Activated naive CD4-positive, alpha-beta T cell treated with anti-CD3 and anti-CD28 coated beads, Interleukin-2, amount 50 U/mL, for 72 hours (primary cell): ENCODE measurements at regions not wholly inside any gene's neighbourhood (a gene's known extent, or its start where the extent isn't known, plus 50 kb on each side); places are given as distances from the start of the nearest gene placed in this dataset.

Source experiments
- ATAC-seq, 2 donors: fragments of 150-1000 bp; cut with Tn5 transposase; 2 replicates each; pipeline ENCODE4 v1.10.0; 2021; ENCODE audit warnings: mild to moderate bottlenecking in 2 of 2, moderate library complexity in 2 of 2
- DNase-seq, 2 donors: peaks; one replicate each; pipeline ENCODE4 v3.0.0; 2021 to 2022; ENCODE audit warnings: low spot score in 2 of 2
- H3K27ac Mint-ChIP-seq, 2 donors: one replicate each; pipeline ENCODE4 v1.8.0; 2022; ENCODE audit warnings: mild to moderate bottlenecking in 2 of 2, mixed read lengths in 2 of 2
- H3K36me3 Mint-ChIP-seq, 2 donors: one replicate each; pipeline ENCODE4 v1.8.0; 2022; ENCODE audit warnings: mixed read lengths in 2 of 2
- H3K9me3 Mint-ChIP-seq, 2 donors: one replicate each; pipeline ENCODE4 v1.8.0; 2022; ENCODE audit warnings: mixed read lengths in 2 of 2

DNA sequence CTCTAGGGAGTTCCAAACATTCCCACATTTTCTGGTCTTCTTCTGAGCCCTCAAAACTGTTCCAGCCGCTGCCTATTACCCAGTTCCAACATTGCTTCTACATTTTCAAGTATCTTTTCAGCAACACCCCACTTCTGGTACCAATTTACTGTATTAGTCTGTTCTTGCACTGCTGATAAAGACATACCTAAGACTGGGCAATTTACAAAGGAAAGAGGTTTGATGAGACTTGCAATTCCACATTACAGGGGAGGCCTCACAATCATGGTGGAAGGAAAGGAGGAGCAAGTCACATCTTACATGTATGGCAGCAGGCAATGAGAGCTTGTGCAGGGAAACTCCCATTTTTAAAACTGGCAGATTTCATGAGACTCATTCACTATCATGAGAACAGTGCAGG, 629.1 kb upstream of the NR2F2 start:
- Mint-ChIP-seq H3K36me3 (peaks cover 25 to 30% of the 10 kb centered on the region in 2 donors), H3K27ac (no peak overlapping the region), H3K9me3 (peaks cover 29 to 32% of the 10 kb centered on the region in 2 donors)
- ATAC-seq (no peak), DNase-seq (no peak)

DNA sequence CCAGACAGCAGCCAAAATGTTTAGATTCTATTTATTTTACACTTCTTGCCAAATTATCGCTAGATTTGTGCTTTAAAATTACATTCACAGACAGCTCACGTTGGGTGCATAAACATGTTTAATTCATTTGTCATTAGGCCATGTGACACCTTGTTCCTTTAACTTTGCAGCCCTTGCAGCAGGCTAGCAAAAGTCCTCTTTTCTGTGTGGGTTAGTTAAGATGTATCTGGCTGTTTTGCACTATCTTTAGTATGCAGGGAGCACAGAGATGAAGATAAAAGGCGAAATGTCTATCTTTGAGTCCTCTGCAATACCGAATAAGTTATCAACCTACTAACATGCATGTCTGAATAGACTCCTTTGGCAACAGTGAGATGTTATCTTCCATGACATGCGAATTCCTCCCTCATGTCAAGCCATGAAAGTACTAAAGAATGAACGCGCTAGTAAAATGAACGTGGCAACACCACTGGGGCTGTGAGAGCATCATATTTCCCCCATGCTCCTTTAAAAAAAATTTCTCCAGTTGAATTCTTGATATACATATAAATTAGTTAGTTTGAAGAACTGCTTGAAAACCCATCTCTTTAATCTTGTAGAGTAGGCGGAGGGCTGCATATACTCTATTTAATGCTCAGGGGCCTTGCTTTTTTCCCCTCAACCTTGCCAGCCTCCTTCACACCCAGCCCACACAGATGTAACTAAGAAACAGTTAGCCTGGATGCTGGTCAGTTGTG, 620.4 kb upstream of the NR2F2 start:
- no peak for ATAC-seq
- Mint-ChIP-seq H3K36me3 (no peaks in the 10 kb centered on the region), H3K9me3 (peaks cover 2 to 4% of the 10 kb centered on the region in 2 donors)

DNA sequence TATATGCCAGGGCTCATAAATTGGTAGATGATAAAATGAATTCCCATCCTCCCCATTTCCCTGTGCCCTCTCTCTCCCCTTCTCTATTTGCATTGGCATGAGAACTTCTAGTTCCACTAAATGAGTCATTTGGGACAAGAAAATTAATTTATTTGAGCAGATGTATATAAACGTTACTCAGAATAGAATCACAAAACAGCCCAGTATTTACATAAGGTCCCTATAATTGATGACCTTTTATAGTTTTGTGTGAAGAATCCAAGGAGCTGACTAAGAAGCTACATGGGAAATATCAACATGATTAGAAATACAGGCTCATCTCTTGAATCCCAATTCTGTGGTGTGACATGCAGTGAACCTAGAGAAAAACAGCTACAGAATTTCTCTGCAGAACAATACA, 617.7 kb upstream of the NR2F2 start:
- no peaks in the 10 kb centered on the region for H3K36me3 Mint-ChIP-seq
- ATAC-seq = no peak
- no peak for DNase-seq

More for the DNA sequence above, 620.4 kb upstream of the NR2F2 start:
- H3K27ac Mint-ChIP-seq = no peak overlapping the region
- DNase-seq = no peak

DNA sequence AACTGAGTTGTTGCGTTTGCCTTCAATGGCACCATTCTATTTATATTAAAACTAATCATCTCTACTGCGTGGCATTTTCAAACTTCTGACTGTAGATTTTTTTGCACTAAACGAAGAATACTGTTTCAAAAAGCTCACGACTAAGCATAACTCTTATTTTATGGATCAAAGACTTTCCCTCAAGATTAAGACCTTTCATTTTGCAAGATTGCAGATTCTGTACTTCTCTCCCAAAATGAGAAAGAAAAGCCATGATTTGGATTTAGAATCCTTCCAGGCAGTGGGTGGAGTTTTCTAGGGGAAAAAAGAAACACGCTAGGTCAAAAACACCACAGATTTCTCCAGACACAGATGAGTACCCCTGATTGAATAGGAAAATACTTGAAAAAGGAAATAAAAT, 617.2 kb upstream of the NR2F2 start:
- DNase-seq (no peak), ATAC-seq (no peak)
- no peaks in the 10 kb centered on the region for H3K36me3 Mint-ChIP-seq
- H3K27ac Mint-ChIP-seq = no peak overlapping the region
- H3K9me3 Mint-ChIP-seq = no peaks in the 10 kb centered on the region

More for the DNA sequence above, 617.7 kb upstream of the NR2F2 start:
- H3K27ac Mint-ChIP-seq = no peak overlapping the region
- no peaks in the 10 kb centered on the region for H3K9me3 Mint-ChIP-seq

DNA sequence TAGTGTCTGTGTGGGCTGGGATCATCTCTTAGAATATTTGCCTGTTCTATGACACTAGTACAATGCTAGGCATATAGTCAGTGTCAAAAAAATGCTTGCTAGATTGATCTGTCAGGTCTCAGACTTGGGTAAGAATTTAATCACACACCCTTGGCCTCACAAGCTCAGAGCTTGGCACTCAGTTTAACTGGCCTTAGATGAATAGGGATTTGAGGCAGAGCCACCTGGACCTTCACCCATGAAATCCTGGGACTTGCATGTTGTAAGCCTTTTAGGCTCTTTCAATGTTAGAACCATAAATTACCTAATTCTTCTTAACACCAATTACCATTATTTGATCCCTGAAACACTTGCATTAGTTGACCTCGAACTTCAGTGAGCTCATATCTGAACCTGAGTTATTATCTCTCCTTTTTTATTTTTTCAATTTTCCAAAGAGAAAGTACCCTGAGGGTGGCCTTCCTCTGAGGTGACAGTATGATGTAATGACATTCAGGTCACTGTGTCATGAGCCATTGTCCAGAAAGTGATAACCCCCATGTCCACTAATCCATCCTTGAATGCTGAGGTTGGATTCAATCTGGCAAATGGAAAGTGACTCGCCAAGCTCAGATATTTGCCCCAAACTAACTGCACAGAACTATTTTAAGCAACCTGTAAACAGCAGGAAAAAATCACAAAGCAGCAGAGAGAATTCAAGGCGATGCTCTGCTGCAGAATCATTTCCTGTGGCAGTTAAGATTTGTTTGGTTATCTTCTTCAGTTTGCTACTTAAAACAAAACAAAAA, 615.2 kb upstream of the NR2F2 start:
- ATAC-seq = no peak
- Mint-ChIP-seq H3K36me3 (no peaks in the 10 kb centered on the region), H3K9me3 (no peaks in the 10 kb centered on the region), H3K27ac (no peak overlapping the region)
- no peak for DNase-seq

DNA sequence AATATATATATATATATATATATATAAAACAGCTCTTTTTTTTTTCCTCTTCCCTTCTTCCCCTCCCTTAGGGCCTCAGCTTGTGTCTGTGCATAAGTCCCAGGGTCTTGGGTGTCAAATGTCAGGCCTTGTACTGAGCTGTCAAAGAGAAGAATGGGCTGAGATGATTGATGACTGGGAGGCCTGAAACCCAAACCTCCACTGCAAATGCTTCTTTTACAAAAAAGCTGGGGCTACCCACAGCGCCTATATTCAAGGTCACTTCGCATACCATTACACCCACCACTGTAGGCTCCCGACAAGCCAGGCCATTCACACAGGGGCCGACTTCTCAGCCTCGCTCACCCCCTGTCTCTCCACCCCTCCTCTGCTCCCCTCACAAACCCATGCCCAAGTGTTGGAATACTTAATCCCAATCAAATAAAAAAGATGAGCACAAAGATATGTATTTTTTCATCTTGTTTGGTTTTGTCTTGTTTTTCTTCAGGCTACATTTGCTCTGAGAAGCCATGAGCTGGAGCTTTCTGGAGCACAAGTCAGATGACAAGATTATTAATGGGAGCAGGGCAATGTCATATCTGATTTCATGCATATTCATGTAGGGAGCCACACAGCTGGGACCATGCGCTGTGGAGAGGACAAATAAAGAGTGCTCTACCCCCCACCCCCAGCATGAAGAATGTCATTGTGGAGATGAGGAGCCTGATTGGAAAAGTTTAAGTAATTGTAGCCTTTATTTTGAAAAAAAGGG, 614.4 kb upstream of the NR2F2 start:
- no peak for ATAC-seq
- Mint-ChIP-seq H3K36me3 (no peaks in the 10 kb centered on the region), H3K9me3 (no peaks in the 10 kb centered on the region), H3K27ac (no peak overlapping the region)
- DNase-seq = no peak

DNA sequence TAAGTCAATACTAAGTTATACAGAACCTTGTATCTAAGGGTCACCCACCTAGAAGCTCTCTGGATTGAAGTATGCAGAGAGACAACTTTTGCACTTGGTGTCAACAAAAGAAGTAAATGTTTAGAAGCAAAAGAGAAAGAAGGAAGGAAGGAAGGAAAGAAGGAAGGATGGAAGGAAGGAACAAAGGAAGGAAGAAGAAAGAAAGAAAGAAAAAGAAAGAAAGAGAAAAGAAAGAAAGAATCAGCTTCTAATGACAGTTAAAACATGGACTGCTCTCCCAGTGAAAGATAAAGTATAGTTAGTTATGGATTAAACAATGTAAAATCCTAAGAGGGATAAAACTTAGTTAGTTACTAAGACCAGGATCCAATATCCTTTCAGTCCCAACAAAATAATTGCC, 613.8 kb upstream of the NR2F2 start:
- H3K9me3 Mint-ChIP-seq = no peaks in the 10 kb centered on the region
- DNase-seq = no peak
- H3K36me3 Mint-ChIP-seq = no peaks in the 10 kb centered on the region
- ATAC-seq = no peak
- no peak overlapping the region for H3K27ac Mint-ChIP-seq

DNA sequence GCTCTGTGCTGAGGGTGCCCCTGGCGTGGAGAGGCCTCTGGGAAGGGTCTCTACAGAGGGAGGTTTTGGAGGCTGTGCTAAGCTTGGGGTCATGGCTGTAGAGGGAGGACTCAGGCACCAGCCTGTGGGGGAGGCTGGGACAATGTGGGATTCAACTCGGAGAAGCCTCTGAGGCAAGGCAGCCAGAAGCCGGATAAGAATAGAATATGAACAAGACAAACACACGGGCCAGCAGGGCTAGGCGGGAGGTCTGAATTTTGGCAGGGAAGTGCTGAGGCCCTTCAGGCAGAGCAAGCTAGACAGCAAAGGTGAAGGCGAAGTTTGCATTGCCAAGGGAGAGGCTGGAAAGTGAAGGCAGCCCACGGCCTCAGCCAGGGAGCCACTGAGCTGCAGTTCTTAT, 612.1 kb upstream of the NR2F2 start:
- no peaks in the 10 kb centered on the region for H3K9me3 Mint-ChIP-seq
- H3K36me3 Mint-ChIP-seq = no peaks in the 10 kb centered on the region
- H3K27ac Mint-ChIP-seq = no peak overlapping the region
- no peak for ATAC-seq
- DNase-seq = no peak

DNA sequence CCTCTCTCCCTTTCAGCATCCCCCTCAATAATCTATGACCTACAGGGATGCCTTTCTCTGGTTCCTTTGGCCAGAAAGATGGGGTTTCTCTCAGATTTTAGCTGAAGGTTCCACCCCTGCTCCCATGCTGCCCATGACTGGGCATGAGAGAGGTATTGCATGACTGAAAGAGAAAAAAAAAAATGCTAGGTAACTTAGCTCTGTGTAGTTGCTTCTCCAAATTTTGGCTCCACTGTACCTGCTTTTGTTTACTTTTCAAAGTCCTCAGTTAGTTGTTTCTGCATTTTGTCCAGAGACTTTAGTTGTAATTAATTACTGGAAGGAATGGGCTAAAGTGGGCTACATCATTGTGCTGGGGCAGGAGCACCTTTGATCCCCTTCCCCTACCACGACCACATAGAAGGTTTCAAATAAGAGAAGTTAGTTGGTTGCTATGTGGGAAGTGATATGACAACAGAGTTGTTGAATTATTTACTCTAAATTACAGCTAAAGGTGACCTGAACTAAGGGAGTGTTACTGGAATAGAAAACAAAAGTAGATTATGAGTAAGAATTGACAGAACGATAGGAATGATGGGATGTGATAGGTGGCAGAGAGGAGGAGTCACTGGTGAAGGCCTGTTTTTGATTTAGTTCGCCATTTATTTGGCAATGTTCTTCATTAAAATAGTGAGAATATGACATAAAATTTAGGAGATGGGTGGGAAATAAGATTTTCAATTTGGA, 605.4 kb upstream of the NR2F2 start:
- ATAC-seq (no peak), DNase-seq (no peak)
- H3K27ac Mint-ChIP-seq = no peak overlapping the region
- no peaks in the 10 kb centered on the region for H3K36me3 Mint-ChIP-seq
- no peaks in the 10 kb centered on the region for H3K9me3 Mint-ChIP-seq

DNA sequence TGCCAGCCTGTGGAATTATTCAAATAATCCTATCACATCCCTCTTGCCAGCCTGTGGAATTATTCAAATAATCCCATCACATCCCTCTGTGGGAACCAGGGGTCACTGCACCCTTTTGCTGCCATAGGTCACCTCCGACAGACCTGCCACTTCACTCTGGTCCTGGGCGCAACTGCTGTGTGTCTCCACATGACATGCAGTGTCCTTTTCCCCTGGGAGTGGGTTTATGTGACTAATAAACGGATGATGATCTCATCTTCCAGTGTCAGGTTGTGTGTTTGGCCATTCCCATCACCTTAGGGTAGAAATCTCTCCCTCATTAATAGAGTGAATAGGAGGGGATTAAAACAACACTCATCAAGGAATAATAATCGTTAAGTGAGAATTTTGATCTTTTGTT, 603.6 kb upstream of the NR2F2 start:
- Mint-ChIP-seq H3K9me3 (no peaks in the 10 kb centered on the region), H3K36me3 (no peaks in the 10 kb centered on the region), H3K27ac (no peak overlapping the region)
- ATAC-seq (no peak), DNase-seq (no peak)

DNA sequence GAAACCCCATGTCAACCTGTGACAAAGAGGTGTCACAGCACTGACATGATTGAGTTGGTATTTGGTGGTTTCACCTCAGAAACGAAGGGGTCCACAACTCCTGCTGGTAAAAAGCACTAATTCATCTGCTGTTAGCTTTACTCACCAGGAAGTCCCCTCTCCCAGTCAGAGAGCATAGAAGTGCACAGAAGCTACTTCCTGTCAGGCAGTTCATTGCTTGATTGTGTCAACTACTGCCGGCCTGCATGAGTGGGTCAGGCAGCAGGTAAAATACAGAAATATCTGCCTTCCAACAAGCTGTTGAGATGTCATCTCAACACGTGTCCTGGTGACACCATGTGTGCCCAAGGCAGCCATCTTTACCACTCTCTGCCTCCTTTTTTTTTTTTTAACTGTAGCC, 596.6 kb upstream of the NR2F2 start:
- Mint-ChIP-seq H3K9me3 (peaks cover 18 to 28% of the 10 kb centered on the region in 2 donors), H3K27ac (no peak overlapping the region), H3K36me3 (peaks cover 9 to 23% of the 10 kb centered on the region in 2 donors)
- ATAC-seq (no peak), DNase-seq (no peak)

DNA sequence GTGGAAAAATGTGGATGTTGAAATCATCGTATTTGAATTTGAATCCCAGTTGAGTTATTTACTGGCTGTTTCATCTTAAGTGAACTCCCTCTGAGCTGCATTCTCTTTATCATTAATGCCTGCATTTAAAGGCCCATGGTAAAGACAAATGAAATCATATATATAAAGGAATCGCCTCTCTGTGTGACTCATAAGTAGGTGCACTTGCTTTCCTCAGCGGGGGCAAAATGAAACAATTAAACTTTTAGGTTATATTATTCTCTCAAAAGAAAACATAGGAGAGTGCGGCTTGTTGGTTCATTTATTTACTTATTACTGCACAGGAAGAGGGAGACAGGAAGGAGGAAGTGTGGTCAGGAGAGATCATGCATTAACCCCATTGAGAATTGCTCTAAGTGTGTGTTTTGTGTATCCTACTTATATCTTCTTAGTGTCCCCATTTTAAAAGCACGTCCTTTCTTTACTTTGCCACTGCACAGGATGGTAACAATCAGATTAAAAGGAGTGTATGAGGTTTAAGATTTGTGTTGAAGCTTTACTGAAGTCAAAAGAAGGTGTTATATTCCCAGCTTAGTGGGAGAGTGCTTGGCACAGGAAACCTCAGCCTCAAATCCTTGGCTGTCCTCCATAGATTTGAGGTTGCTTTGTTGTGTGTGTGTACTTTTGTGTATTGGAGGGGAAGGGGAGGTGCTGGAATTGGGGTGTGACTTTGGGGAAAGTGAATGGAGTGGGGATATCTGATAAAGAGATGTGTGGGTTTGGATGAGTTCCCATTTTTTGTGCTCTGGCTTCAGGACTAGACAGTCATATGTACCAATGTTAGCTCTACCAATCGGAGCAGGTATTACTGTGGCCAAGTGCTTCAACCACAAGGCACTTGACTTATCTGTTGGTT, 595.8 kb upstream of the NR2F2 start:
- peak overlapping the region; percentile 35 to 61 for H3K27ac Mint-ChIP-seq
- ATAC-seq = no peak
- DNase-seq = no peak
- peaks cover 18 to 28% of the 10 kb centered on the region in 2 donors for H3K9me3 Mint-ChIP-seq
- peaks cover 9 to 23% of the 10 kb centered on the region in 2 donors for H3K36me3 Mint-ChIP-seq

DNA sequence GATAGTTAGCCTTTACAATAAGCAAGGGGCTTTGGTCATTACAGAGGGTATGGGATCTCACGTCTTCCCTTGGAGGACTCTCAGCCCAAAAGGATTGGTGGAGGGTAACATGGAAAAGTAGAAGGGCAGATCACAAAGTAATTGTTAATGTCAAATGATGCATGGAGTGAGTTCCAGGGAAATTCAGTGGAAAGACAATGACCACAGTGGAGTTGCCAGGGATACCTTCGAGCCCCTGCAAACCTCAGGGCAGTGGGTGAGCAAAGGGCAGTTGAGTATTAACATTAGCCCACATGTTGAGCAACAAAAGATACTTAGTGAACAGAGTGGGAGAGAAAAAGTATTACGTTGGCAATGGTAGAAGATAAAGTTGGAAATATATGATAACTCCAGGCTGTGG, 593.4 kb upstream of the NR2F2 start:
- DNase-seq (no peak), ATAC-seq (no peak)
- Mint-ChIP-seq H3K9me3 (peaks cover 18 to 28% of the 10 kb centered on the region in 2 donors), H3K36me3 (peaks cover 9 to 23% of the 10 kb centered on the region in 2 donors), H3K27ac (no peak overlapping the region)

DNA sequence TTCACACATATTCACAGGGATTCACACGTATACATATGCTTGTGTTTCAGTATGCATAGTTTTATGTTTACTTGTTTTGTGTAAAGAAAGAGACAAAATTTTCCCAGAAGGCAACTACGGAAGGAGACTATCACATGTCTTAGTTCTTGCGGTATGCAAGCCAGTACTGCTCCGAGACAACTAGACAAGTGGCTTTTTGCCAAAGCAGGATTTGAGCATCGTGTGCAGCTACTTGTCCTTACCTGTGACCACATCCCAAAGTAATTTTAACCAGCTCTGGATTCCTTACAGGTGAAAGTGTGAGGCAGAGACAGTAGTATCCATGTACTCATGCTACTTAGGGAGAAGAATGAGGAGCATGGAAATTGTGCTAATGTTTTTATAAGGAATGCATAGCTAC, 591.4 kb upstream of the NR2F2 start:
- Mint-ChIP-seq H3K36me3 (peaks cover 9 to 29% of the 10 kb centered on the region in 2 donors), H3K27ac (no peak overlapping the region), H3K9me3 (peaks cover 27 to 36% of the 10 kb centered on the region in 2 donors)
- DNase-seq (no peak), ATAC-seq (no peak)

DNA sequence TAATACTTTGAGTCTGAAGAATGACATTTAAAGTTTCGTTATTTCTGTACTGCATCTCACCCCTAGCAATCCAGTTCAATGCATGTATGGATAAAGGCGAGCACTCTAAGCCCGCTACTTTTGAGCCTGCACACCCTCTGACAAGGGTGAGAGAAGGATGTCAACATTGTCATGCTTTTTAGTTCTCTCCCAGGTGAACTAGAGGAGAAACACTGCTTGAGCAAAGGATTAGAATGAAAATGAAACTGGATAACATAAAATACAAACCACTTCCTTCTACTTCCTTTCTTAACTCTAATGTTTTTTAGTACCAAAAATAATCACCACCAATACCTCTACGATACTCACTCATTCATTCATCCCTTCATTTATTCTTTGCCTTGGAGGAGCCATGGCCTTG, 588.7 kb upstream of the NR2F2 start:
- no peak for DNase-seq
- Mint-ChIP-seq H3K9me3 (peaks cover 12 to 25% of the 10 kb centered on the region in 2 donors), H3K36me3 (peaks cover 3 to 7% of the 10 kb centered on the region in 2 donors), H3K27ac (no peak overlapping the region)
- ATAC-seq = no peak

DNA sequence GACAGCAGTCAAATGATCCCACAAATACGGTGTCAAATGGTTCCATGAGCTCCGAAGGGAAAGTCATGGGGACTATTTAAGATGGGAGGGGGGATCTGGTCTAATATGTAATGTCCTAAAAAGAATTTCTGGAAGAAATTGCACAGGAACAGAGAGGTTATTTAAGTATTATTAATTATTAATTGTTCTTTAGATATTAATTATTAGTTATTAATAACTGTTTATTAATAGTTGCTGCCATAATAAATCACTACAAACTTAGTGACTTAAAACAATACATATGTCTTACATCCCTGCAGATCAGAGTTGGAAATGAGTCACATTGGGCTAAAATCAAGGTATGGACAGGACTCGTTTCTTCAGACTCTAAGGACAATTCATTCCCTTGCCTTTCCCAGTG, 588.2 kb upstream of the NR2F2 start:
- Mint-ChIP-seq H3K9me3 (peaks cover 9 to 22% of the 10 kb centered on the region in 2 donors), H3K27ac (no peak overlapping the region), H3K36me3 (peaks cover 5 to 7% of the 10 kb centered on the region in 2 donors)
- ATAC-seq (no peak), DNase-seq (no peak)
